8988T (cell line): ENCODE measurements at regions not wholly inside any gene's neighbourhood (a gene's known extent, or its start where the extent isn't known, plus 50 kb on each side); places are given as distances from the start of the nearest gene placed in this dataset.
A peak's percentile ranks its signal among the peaks of the same experiment; 100 is the strongest.
"Not testable (repeated sequence)": the region's sequence is repeated elsewhere in the genome, so short reads cannot be mapped to it uniquely, and the experiment has no call there.

Source experiments
- DNase-seq: peaks from one replicate; pipeline ENCODE4 v3.0.0; 2011

GRCh38 chr1:112855152-112855828 is 100.7 kb downstream of the SLC16A1 start:
- no peak for DNase-seq

- not testable (repeated sequence) for DNase-seq
These were observed 101.5 kb downstream of the SLC16A1 start for GRCh38 chr1:112854368-112854984.

- not testable (repeated sequence) for DNase-seq
These were observed 102.1 kb downstream of the SLC16A1 start for GRCh38 chr1:112853915-112854314.

GRCh38 chr1:112852934-112853333 is 103.1 kb downstream of the SLC16A1 start:
- DNase-seq: no peak

- DNase-seq: no peak
These were observed 103.7 kb downstream of the SLC16A1 start for GRCh38 chr1:112852276-112852675.

- DNase-seq: no peak
These were observed 105.8 kb downstream of the SLC16A1 start for GRCh38 chr1:112850034-112850757.

- peak; percentile 27 for DNase-seq
These were observed 106.5 kb downstream of the SLC16A1 start for GRCh38 chr1:112849425-112850033.

GRCh38 chr1:112841825-112842224 is 114.2 kb downstream of the SLC16A1 start:
- no peak for DNase-seq

- DNase-seq: no peak
These were observed 115.1 kb downstream of the SLC16A1 start for GRCh38 chr1:112840631-112841624.

- no peak for DNase-seq
These were observed 119.4 kb downstream of the SLC16A1 start for GRCh38 chr1:112836642-112837041.

- no peak for DNase-seq
These were observed 118.7 kb upstream of the PPM1J start for GRCh38 chr1:112833806-112834205.

- not testable (repeated sequence) for DNase-seq
These were observed 117.1 kb upstream of the PPM1J start for GRCh38 chr1:112832259-112832658.

GRCh38 chr1:112829691-112830090 is 114.6 kb upstream of the PPM1J start:
- not testable (repeated sequence) for DNase-seq

- DNase-seq: no peak
These were observed 113.6 kb upstream of the PPM1J start for GRCh38 chr1:112828716-112829115.

GRCh38 chr1:112827391-112827790 is 112.3 kb upstream of the PPM1J start:
- DNase-seq: not testable (repeated sequence)

GRCh38 chr1:112826217-112826944 is 111.2 kb upstream of the PPM1J start:
- DNase-seq: no peak

- not testable (repeated sequence) for DNase-seq
These were observed 110.6 kb upstream of the PPM1J start for GRCh38 chr1:112825563-112826216.

- not testable (repeated sequence) for DNase-seq
These were observed 109.9 kb upstream of the PPM1J start for GRCh38 chr1:112825075-112825474.

GRCh38 chr1:112821307-112822063 is 106.4 kb upstream of the PPM1J start:
- not testable (repeated sequence) for DNase-seq
